GM18508 (cell line): ENCODE measurements at regions not wholly inside any gene's neighbourhood (a gene's known extent, or its start where the extent isn't known, plus 50 kb on each side); places are given as distances from the start of the nearest gene placed in this dataset.

Experiments
- ATAC-seq: cut with Tn5 transposase; IDR thresholded peaks from one replicate; pipeline ENCODE4 v1.9.1; 2021; ENCODE audit warnings: moderate number of reproducible peaks; ENCODE audit not compliant: insufficient read depth, unreplicated experiment

DNA sequence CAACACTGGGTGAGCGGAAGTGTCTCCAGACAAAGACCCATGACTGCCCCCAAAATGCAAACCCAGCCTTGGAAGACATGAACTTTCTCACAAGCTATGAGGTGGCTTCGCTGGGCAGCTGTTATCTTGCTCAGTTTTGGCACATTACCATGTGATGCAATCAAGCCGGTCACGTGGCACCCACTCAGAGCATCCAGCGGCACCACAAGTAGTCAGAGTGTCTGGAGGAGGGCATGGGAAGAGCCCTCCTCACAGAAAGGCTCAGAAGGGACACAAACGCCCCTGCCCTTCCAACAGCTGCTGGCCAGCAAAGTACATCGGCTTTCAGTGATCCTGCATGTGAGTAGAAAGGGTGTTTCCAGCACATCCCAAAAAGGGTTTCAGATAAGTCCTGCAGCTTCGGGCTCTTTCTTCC, 145.5 kb upstream of the IRF2BP2 start:
- no peak for ATAC-seq

GRCh38 chr1:234753979-234754378, 144.0 kb upstream of the IRF2BP2 start:
- ATAC-seq, result no peak

GRCh38 chr1:234752927-234753326, 142.9 kb upstream of the IRF2BP2 start:
- no peak for ATAC-seq

GRCh38 chr1:234751678-234752077, 141.7 kb upstream of the IRF2BP2 start:
- ATAC-seq, result no peak

- no peak for ATAC-seq
Observed at GRCh38 chr1:234750922-234751627, 141.1 kb upstream of the IRF2BP2 start.

DNA sequence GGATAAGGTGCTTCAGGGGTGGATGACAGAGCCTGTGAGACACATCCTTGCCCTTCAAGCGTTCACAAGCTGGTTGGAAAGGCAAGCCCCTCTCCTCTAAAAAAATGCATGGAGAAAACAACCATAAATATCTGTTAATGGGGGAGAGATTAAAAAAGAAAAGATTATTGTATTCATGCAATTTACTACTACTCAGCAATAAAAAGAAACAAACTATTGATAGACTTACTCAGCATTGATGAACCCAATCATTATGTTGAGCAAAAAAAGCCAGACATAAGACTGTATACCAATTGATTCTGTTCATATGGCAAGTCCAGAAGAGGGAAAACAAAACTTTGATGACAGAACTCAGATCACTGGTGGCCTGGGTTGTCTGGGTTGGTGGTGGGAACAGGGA, 138.7 kb upstream of the IRF2BP2 start:
- no peak for ATAC-seq

DNA sequence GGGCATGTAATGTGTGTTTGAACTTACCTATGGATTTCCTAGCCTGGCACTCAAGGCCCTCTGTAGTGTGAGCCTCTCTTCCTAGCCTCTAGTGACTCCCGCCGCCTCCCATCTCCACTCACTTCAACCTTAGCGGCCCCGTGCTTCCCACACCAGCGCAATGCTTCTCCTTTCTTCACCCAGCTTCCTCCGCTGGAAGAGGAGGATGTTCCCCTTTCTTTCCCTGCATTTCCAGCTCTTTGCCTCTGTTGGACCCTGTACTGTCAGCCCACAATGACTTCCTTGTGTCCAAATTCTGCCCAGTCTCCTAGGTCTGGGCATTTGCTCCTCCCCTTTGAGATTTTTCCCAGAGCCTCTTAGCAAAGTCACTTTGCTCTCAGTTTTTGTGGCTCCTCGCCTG, 138.1 kb upstream of the IRF2BP2 start:
- ATAC-seq, result no peak

GRCh38 chr1:234746798-234747196, 136.8 kb upstream of the IRF2BP2 start:
- ATAC-seq, result no peak

GRCh38 chr1:234745844-234746797, 136.1 kb upstream of the IRF2BP2 start:
- no peak for ATAC-seq

DNA sequence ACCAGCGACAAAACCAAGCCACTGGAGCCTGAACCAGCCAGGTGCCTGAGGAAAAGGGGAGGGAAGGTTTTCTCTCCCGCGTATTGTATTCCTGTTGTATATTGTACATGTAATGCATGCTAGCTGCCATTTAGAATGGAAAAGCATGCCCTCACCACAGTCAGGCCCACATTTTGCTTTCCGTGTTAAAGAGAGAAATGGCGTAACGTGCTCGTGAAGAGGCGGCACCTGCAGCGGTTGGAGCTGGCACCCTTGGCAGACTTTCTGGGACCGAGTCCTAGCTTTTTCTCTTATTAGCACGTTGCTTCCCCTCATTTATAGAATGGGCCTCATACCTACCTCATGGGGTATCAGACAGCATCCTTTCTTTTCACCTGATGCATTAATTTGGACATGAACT, 135.3 kb upstream of the IRF2BP2 start:
- ATAC-seq, result no peak

DNA sequence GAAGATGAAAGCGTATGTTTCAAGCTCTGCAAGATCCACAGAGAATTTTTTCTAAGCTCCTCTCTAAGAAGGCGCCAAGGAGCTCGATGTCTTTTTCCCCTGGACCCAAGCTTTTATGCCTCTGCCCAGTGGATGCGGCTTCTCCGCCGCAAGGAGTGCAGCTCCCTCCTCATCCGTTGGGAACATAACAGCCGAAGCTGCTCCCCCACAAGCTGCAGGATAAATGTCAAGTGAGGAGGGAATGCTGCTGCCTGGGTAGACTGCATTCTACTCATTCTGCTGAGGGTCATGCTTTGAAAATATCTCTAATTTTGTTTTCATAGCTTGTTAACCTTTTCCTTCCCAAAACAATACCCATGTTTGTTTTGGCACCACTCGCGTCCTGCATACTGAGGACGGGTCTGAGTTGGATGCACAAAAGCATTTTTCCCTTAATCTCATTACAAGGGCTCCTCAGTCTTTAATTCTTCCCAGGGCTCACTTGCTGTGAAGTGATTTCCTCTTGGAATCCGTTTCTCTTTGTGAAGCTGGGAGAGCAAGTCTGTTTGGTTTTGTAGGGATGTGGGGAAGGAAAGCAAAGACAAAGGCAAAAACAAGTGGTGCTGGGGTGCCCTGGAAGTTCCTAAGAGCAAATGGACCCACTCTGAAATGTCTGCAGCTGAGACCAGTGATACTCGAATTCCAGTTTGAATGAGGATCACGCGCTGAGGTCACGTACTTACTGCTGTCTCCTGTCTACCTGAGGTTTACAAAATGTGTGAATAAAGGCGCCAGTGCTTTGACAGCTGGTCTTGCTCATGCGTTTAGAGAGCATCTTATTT, 134.0 kb upstream of the IRF2BP2 start:
- no peak for ATAC-seq

- ATAC-seq, result no peak
Observed at GRCh38 chr1:234742622-234743021, 132.6 kb upstream of the IRF2BP2 start.

DNA sequence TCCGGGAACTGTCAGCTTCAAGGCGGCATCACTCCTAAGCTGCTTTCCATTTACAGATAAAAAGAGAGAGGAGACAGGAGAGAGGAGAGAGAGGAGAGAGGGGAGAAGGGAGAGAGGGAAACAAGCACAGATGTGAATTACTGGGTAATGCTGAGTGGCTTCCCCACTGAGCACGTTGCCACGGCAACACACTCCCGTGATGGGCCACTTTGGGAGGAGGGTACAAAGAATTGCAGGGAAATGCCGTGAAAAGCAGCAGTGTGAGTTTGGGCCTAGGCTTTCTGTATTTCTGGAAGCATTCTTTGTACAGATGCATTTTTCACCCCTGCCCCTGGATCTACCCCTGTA, 128.0 kb upstream of the IRF2BP2 start:
- ATAC-seq, result no peak

DNA sequence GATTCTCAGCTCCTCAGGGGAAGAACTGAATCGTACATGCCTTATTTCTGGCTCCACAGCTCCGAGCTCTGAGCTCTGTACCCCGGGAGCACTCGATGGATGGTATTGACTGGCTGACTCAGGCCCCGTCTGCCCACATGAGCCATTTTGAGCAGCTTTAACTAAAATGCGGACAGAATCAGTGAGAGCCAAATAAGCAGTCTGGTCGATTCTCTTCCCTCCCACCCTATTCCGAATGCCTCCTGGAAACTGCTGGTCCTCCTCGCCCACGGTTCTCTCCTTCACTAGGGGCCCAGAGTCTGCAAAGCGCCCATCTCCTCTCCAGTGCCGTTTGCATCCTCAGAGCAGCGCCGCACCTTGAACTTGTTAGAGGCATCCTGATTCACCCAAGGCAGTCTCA, 125.9 kb upstream of the IRF2BP2 start:
- ATAC-seq, result no peak

DNA sequence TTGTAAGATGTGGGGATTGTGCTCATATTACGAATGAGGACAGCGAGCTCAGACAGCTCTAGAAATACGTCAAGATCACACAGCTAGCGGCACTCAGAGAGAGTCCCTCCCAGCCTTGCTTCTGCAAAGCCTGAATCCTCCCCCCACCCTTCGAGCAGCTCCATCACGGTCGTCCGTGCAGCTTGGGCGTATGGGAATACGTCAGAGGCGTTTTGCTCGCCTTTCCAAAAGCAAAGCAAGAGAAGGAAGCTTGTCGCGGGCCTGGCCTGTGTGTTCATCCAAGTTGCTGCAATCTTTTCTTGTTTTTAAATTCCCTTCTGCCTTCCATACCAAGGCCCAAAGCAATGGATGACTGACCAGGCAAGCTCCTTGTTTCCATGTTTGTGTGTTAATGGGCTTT, 125.5 kb upstream of the IRF2BP2 start:
- ATAC-seq, result no peak

- ATAC-seq, result no peak
Observed at GRCh38 chr1:234734869-234735268, 124.9 kb upstream of the IRF2BP2 start.

DNA sequence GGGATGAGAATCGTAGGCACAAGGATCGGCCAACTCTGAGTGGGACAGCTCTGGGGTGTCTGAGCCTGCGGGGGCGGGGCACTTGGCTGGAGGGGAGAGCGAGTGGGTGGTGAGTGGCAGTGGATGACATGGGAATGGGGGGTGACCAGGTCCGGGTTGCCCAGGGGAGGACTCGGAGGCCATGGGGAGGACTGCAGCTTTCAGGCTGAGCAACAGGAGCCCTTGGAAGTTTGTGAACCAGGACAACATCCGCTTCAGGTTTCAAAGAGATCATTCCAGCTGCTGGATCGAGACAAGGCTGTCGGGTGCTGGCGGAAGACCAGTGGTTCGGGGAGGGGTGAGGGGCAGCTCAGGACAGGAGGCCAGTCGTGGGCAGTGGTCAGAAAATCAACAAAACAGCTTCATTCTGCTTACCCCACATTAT, 124.4 kb upstream of the IRF2BP2 start:
- ATAC-seq, result no peak

DNA sequence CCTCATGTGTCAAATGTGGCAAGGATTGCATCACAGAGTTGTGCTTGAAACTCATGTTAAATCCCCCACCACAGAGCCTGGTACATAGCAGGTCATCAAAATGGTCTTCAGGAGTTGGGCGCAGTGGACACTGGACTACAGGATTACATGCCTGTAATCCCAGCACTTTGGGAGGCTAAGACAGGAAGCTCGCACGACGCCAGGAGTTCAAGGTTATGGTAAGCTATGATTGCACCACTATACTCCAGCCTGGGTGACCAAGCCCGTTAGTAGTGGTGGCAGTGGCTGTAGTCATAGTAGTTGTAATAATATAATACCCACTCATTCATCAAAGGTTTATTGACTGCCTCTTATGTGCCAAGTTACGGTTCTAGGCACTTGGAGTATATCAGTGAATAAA, 123.4 kb upstream of the IRF2BP2 start:
- ATAC-seq, result no peak

GRCh38 chr1:234732671-234733390, 122.9 kb upstream of the IRF2BP2 start:
- ATAC-seq, result no peak

DNA sequence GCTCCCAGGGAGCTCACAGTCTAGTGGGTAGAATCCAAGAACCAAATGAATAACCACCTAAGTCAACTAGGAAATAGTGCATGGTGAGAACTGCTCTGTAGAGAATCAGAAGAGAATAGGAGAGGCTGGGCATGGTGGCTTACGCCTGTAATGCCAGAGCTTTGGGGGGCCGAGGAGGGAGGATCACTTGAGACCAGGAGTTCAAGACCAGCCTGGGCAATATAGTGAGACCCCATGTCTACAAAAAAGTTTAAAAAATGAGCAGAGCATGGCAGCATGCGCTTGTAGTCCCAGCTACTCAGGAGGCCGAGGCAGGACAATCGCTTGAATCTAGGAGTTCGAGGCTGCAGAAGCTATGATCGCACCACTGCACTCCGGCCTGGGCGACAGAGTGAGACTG, 122.3 kb upstream of the IRF2BP2 start:
- ATAC-seq, result no peak
